IMR-90 (cell line): ENCODE measurements at regions not wholly inside any gene's neighbourhood (a gene's known extent, or its start where the extent isn't known, plus 50 kb on each side); places are given as distances from the start of the nearest gene placed in this dataset.

Experiments
- ATAC-seq: fragments of 200-7000 bp; cut with Tn5 transposase; 2 replicates; pipeline ENCODE4 v1.9.1; 2020; ENCODE audit warnings: low read depth, mild to moderate bottlenecking, moderate library complexity
- BruUV-seq: library from RNA; stranded (reverse); fragments of 400-500 nt; replicated peaks from 2 replicates; lab custom pipeline; 2021; lab: Mats Ljungman, UMichigan
- CTCF ChIA-PET: fragments of 300-600 bp; formaldehyde crosslinking; extraction: SDS; loops from one replicate; lab custom pipeline; 2021; ENCODE audit warnings: antibody characterized with exemption; lab: Yijun Ruan, JAX
- POLR2A ChIA-PET: fragments of 300-600 bp; sonication (Branson Sonifier 250); formaldehyde crosslinking; loops from one replicate; lab custom pipeline; 2022; ENCODE audit warnings: antibody characterized with exemption; ENCODE audit not compliant: unreplicated experiment; lab: Charles Lee
- DNase-seq: peaks from one replicate; pipeline ENCODE4 v3.0.0; 2013
- H2AFZ ChIP-seq: replicated peaks from 2 replicates; pipeline ENCODE3; 2013; ENCODE audit warnings: low read length, mild to moderate bottlenecking; ENCODE audit not compliant: poor library complexity
- H2AK5ac ChIP-seq: 2 replicates; pipeline ENCODE4 v1.6.1; 2013; ENCODE audit warnings: low read depth, low read length, inconsistent platforms
- H2AK9ac ChIP-seq: replicated peaks from 2 replicates; pipeline ENCODE3; 2013; ENCODE audit warnings: mild to moderate bottlenecking, low read depth, low read length, moderate library complexity; ENCODE audit not compliant: poor library complexity
- H2BK120ac ChIP-seq: 2 replicates; pipeline ENCODE4 v1.6.1; 2013; ENCODE audit warnings: low read depth, low read length, inconsistent platforms
- H2BK15ac ChIP-seq: 3 replicates; pipeline ENCODE4 v1.6.1; 2013; ENCODE audit warnings: low read depth, low read length, inconsistent platforms
- H2BK20ac ChIP-seq: 2 replicates; pipeline ENCODE4 v1.6.1; 2013; ENCODE audit warnings: low read depth, mild to moderate bottlenecking, inconsistent platforms, low read length, moderate library complexity
- H2BK5ac ChIP-seq: 2 replicates; pipeline ENCODE4 v1.6.1; 2013; ENCODE audit warnings: mild to moderate bottlenecking, low read depth, low read length, inconsistent platforms; ENCODE audit not compliant: poor library complexity, severe bottlenecking
- H3K14ac ChIP-seq: replicated peaks from 2 replicates; pipeline ENCODE4 v1.6.1; 2013; ENCODE audit warnings: low read depth, low read length, inconsistent platforms
- H3K18ac ChIP-seq: 2 replicates; pipeline ENCODE4 v1.6.1; 2013; ENCODE audit warnings: low read depth, low read length, control low read depth
- H3K23ac ChIP-seq: 2 replicates; pipeline ENCODE4 v1.6.1; 2013; ENCODE audit warnings: low read depth, low read length, inconsistent platforms
- H3K27ac ChIP-seq: 2 replicates; pipeline ENCODE4 v1.5.1; 2013; ENCODE audit warnings: mild to moderate bottlenecking, control low read depth, low read length; ENCODE audit not compliant: insufficient read depth
- H3K27me3 ChIP-seq: 2 replicates; pipeline ENCODE4 v1.6.1; 2013; ENCODE audit warnings: low read length; ENCODE audit not compliant: control insufficient read depth, insufficient read depth
- H3K36me3 ChIP-seq: 2 replicates; pipeline ENCODE4 v1.6.1; 2013; ENCODE audit warnings: low read length, mixed read lengths; ENCODE audit not compliant: control insufficient read depth, insufficient read depth
- H3K4ac ChIP-seq: 2 replicates; pipeline ENCODE4 v1.6.1; 2013; ENCODE audit warnings: low read depth, low read length, inconsistent platforms
- H3K4me1 ChIP-seq: 2 replicates; pipeline ENCODE4 v1.6.1; 2013; ENCODE audit warnings: low read length, mixed read lengths; ENCODE audit not compliant: control insufficient read depth, insufficient read depth
- H3K4me2 ChIP-seq: 2 replicates; pipeline ENCODE4 v1.6.1; 2013; ENCODE audit warnings: low read depth, mild to moderate bottlenecking, control low read depth, low read length, moderate library complexity
- H3K4me3 ChIP-seq: 2 replicates; pipeline ENCODE4 v1.5.1; 2013; ENCODE audit warnings: low read depth, mild to moderate bottlenecking, control low read depth, low read length, moderate library complexity; ENCODE audit not compliant: insufficient read depth
- H3K56ac ChIP-seq: 2 replicates; pipeline ENCODE4 v1.6.1; 2013; ENCODE audit warnings: low read length, inconsistent platforms; ENCODE audit not compliant: insufficient read depth; ENCODE audit errors: extremely low read depth
- H3K79me1 ChIP-seq, 2 experiments: 2 replicates each; pipeline ENCODE4 v1.6.1; 2013; ENCODE audit warnings: low read length in 2 of 2, inconsistent platforms in 1 of 2, low read depth in 1 of 2
- H3K9ac ChIP-seq: 2 replicates; pipeline ENCODE4 v1.6.1; 2013; ENCODE audit warnings: low read depth, low read length, control low read depth
- H3K9me1 ChIP-seq: 2 replicates; pipeline ENCODE4 v1.6.1; 2013; ENCODE audit warnings: low read length, inconsistent platforms; ENCODE audit not compliant: insufficient read depth
- H3K9me3 ChIP-seq: 2 replicates; pipeline ENCODE4 v1.6.1; 2013; ENCODE audit warnings: low read length; ENCODE audit not compliant: control insufficient read depth, insufficient read depth
- H4K20me1 ChIP-seq: 2 replicates; pipeline ENCODE4 v1.6.1; 2013; ENCODE audit warnings: low read length, inconsistent platforms; ENCODE audit not compliant: insufficient read depth
- H4K5ac ChIP-seq: 2 replicates; pipeline ENCODE4 v1.6.1; 2013; ENCODE audit warnings: mild to moderate bottlenecking, low read depth, low read length, control low read depth
- H4K8ac ChIP-seq, 2 experiments: 2 replicates each; pipeline ENCODE4 v1.6.1; 2013; ENCODE audit warnings: low read depth in 2 of 2, low read length in 2 of 2, control low read depth in 1 of 2, inconsistent platforms in 1 of 2
- H4K91ac ChIP-seq: 2 replicates; pipeline ENCODE4 v1.6.1; 2013; ENCODE audit warnings: low read depth, low read length, inconsistent platforms; ENCODE audit not compliant: insufficient read depth
- CEBPB ChIP-seq: IDR thresholded peaks from 2 replicates; pipeline ENCODE4 v1.6.1; 2012; ENCODE audit warnings: low read depth, low read length, improper control_type of control experiment
- MAZ ChIP-seq: IDR thresholded peaks from 2 replicates; pipeline ENCODE4 v1.6.1; 2012; ENCODE audit warnings: low read depth, mild to moderate bottlenecking, low read length, improper control_type of control experiment, moderate library complexity, borderline replicate concordance
- MXI1 ChIP-seq: IDR thresholded peaks from 2 replicates; pipeline ENCODE4 v1.6.1; 2012; ENCODE audit warnings: low read depth, mild to moderate bottlenecking, low read length, moderate library complexity, borderline replicate concordance
- NFE2L2 ChIP-seq: fragments of 150-350 bp; IDR thresholded peaks from 2 replicates; pipeline ENCODE4 v1.6.1; 2016; ENCODE audit warnings: low read depth, mild to moderate bottlenecking, low read length
- RCOR1 ChIP-seq: IDR thresholded peaks from 2 replicates; pipeline ENCODE4 v1.6.1; 2012; ENCODE audit warnings: mild to moderate bottlenecking, low read length, improper control_type of control experiment; ENCODE audit not compliant: insufficient replicate concordance
- SMC3 ChIP-seq: fragments of 150-350 bp; IDR thresholded peaks from 2 replicates; pipeline ENCODE4 v1.6.1; 2016; ENCODE audit warnings: low read depth, mild to moderate bottlenecking, antibody characterized with exemption, low read length, moderate library complexity
- WGBS, 2 experiments: methylation state at CpG; one replicate each; pipeline versions ENCODE4 v1.1.5 to v1.1.7; 2013; ENCODE audit warnings: missing lambda C conversion rate in 2 of 2; ENCODE audit not compliant: insufficient read length in 1 of 2; ENCODE audit errors: extremely low coverage in 2 of 2; 5-methylcytosine and 5-hydroxymethylcytosine counted together
- dilution Hi-C: fragments of 300-500 bp; cut with HindIII; formaldehyde crosslinking; loops from one replicate; pipeline ENCODE4 v1.14.3; 2018; ENCODE audit warnings: low sequenced_read_pairs; ENCODE audit not compliant: unreplicated experiment
- in situ Hi-C: fragments of 300-500 bp; cut with MboI; formaldehyde crosslinking; loops from 3 replicates; pipeline ENCODE4 v1.14.3; 2019; ENCODE audit warnings: low sequenced_read_pairs, inconsistent platforms, mixed read lengths
- intact Hi-C: fragments of 100-400 bp; cut with micrococcal nuclease; formaldehyde crosslinking; loops from 2 replicates; pipeline ENCODE4 v1.10.0; 2022
- TF ChIP-seq, protein P1 (sequence below): fragments of 150-350 bp; IDR thresholded peaks from 2 replicates; pipeline ENCODE4 v1.6.1; 2016; ENCODE audit warnings: low read depth, mild to moderate bottlenecking, low read length, moderate library complexity, borderline replicate concordance
- TF ChIP-seq, protein P2 (sequence below): fragments of 150-350 bp; IDR thresholded peaks from 2 replicates; pipeline ENCODE4 v1.6.1; 2017; ENCODE audit warnings: mild to moderate bottlenecking, antibody characterized with exemption, low read length, low read depth

DNA sequence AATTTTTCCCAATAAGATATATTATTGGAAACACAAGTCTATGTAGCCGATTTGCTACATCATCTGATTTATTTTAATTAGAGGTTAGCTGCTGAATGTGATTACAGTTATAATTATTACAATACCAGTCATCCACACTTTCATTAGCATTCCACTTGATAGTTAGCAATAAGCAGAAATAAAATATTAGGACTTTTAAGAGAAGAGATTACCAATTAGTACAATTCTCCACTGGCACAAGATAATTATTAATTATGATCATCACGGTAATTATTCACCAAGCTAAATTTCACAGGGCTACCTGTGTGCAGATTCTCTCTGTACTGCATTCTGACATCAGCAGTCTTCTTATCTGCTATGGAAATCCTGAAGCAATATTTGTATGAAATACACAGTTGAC, 474.7 kb downstream of the TLE4 start:
- no peak overlapping the region for H3K18ac ChIP-seq
- no peak for DNase-seq
- BruUV-seq = no TSS peak
- no peak overlapping the region for H3K9ac ChIP-seq
- no peaks in the 10 kb centered on the region for H3K27me3 ChIP-seq
- H3K9me3 ChIP-seq = no peaks in the 10 kb centered on the region
- no peak overlapping the region for H3K14ac ChIP-seq
- no peak for ATAC-seq
- WGBS, 2 experiments = no CpG with 5 or more reads among the region's 2 CpGs
- H2AK9ac ChIP-seq = no peak overlapping the region
- H3K36me3 ChIP-seq = no peaks in the 10 kb centered on the region
- intact Hi-C loops = no loop called here
- in situ Hi-C loops = no loop called here
- H4K5ac ChIP-seq = no peak overlapping the region
- H3K9me1 ChIP-seq = no peaks in the 10 kb centered on the region
- no peak for TF ChIP-seq MXI1
- no peak for TF ChIP-seq MAZ
- TF ChIP-seq RCOR1 = no peak
- no peak for TF ChIP-seq CEBPB
- TF ChIP-seq SMC3 = no peak
- no peak for TF ChIP-seq NFE2L2
- TF ChIP-seq, protein P1, sequence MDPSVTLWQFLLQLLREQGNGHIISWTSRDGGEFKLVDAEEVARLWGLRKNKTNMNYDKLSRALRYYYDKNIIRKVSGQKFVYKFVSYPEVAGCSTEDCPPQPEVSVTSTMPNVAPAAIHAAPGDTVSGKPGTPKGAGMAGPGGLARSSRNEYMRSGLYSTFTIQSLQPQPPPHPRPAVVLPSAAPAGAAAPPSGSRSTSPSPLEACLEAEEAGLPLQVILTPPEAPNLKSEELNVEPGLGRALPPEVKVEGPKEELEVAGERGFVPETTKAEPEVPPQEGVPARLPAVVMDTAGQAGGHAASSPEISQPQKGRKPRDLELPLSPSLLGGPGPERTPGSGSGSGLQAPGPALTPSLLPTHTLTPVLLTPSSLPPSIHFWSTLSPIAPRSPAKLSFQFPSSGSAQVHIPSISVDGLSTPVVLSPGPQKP = no peak
- TF ChIP-seq, protein P2, sequence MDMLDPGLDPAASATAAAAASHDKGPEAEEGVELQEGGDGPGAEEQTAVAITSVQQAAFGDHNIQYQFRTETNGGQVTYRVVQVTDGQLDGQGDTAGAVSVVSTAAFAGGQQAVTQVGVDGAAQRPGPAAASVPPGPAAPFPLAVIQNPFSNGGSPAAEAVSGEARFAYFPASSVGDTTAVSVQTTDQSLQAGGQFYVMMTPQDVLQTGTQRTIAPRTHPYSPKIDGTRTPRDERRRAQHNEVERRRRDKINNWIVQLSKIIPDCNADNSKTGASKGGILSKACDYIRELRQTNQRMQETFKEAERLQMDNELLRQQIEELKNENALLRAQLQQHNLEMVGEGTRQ = no peak
- no peaks in the 10 kb centered on the region for H3K79me1 ChIP-seq
- no peak overlapping the region for H3K4me3 ChIP-seq
- no peak overlapping the region for H3K23ac ChIP-seq
- no peak overlapping the region for H4K91ac ChIP-seq
- H2BK5ac ChIP-seq = no peak overlapping the region
- no peak overlapping the region for H2AFZ ChIP-seq
- dilution Hi-C loops = no loop called here
- H2AK5ac ChIP-seq = no peak overlapping the region
- no peak overlapping the region for H3K56ac ChIP-seq
- no peaks in the 10 kb centered on the region for H4K20me1 ChIP-seq
- H4K8ac ChIP-seq = no peak overlapping the region
- no peak overlapping the region for H3K4me2 ChIP-seq
- no peak overlapping the region for H2BK15ac ChIP-seq
- H3K4me1 ChIP-seq = no peaks in the 10 kb centered on the region
- POLR2A ChIA-PET = no interaction called here
- no peak overlapping the region for H3K27ac ChIP-seq
- H2BK20ac ChIP-seq = no peak overlapping the region
- no peak overlapping the region for H3K4ac ChIP-seq
- no peak overlapping the region for H2BK120ac ChIP-seq
- CTCF ChIA-PET = no interaction called here
